DMS53 (cell line): ENCODE measurements at regions not wholly inside any gene's neighbourhood (a gene's known extent, or its start where the extent isn't known, plus 50 kb on each side); places are given as distances from the start of the nearest gene placed in this dataset.
A peak's percentile ranks its signal among the peaks of the same experiment; 100 is the strongest.

Experiments used
- DNase-seq: peaks from one replicate; lab custom pipeline; 2025; lab: John Stamatoyannopoulos, UW

DNA sequence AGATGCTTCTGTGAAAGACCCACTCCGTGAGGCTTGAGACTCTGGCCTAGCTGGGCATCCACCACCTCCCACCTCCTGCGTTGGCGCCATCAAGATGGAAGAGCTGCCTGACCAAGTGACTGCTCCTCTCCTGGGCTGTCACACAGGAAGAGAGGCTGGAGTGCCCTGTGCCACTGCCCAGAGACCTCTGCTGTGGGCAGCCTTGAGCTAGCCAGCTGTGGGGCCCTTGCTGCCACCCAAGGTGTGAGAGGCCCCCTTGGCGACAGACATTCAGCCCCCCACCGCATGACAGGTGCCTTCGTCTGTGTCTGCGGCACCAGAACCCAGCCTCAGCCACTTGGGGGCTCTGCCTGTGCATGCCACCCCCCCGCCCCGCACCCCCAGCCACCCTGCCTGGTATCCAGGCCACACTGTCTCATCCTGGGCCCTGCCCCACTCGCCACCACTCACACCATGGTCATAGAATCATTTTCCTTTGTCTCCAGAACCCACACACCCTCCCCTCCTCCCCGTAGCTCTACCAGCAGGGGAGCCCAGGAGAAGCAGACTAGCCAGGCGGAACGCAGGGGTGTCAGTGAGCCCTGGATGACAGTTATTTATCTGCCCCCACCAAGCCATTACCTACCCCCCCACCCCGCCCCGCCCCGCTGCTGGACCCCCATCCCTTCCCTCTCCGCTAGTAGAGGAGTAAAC lies 120.9 kb upstream of the LHX1 start:
- DNase-seq, result no peak

DNA sequence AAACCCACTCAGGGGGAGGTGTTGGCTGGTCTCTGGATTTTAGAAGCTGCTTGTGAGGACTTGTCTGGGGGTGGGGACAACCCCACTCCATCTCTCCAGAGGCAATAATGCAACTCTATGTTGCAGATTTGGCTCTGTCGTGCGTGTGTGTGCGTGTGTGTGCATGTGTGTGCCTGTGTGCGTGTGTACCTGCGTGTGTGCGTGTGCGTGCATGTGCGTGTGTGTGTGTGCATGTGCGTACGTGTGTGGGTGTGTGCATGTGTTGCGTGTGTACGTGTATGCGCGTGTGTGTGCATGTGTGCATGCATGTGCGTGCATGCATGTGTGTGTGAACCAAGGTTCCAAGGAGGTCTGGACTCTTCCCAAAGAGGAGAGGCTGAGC lies 120.4 kb upstream of the LHX1 start:
- no peak for DNase-seq

- no peak for DNase-seq
These were observed 119.7 kb upstream of the LHX1 start for GRCh38 chr17:36817483-36818048.

GRCh38 chr17:36818134-36818825 lies 119.0 kb upstream of the LHX1 start:
- peak; percentile 14 for DNase-seq

DNA sequence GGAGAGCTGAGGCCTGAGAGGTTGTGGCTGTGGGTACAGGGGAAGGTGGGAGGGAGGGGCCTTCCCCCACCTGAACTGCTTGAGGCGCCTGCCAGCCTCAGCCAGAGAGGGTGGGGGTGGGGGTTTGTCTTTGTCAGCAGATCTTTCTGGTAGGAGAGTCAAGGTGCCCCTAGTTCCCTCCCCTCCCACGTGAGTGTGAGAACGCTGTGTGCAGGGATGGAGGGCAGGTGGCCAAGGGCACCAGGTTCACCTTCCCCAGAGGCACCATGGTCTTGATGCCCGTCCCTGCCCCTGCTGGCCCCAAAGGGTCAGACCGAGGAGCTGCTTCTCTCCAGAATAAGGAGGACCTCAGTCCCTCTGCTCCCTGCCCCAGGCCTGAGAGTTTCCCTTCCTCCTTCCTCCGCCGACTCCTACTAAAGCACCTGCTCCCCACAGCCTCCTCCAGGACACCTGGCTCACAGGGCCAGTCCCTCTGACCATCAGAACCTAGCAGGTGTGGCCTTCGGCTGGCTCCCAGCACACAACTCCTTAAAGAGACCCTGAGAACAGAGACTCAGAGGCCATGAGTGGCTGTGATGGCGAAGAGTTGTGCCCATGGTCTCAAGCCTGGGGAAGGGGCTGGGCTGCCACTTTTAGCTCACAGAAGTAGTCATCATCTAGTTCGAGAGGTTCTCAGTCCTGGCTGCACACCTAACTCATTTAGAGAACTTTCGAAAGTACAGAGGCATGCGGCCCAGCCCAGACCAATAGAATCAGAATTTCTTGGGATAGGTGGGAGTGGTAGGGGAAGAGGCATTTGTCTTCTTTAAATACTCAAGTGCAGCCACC lies 113.2 kb upstream of the LHX1 start:
- no peak for DNase-seq

DNA sequence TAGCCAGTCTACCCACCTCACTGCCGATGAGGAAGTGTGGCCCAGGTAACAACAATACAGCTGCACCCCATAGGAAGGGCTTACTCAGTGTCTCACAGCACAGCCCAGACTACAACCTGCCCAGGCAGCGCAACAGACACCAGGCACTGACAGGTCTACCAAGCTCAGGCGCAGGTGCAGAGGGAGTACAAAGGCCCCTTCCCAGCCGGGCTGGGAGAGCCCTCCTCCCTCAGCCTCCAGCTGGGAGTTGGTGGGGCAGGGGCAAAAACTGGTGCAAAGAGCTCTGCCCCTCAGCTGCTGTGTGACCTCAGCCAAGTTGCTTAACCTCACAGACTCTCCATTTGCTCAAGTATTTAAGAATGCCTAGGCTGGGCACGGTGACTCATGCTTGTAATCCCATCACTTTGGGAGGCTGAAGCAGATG lies 112.6 kb upstream of the LHX1 start:
- peak; percentile 18 for DNase-seq

GRCh38 chr17:36825113-36825512 lies 112.2 kb upstream of the LHX1 start:
- no peak for DNase-seq

GRCh38 chr17:36825521-36825920 lies 111.8 kb upstream of the LHX1 start:
- DNase-seq, result no peak

- no peak for DNase-seq
These were observed 111.3 kb upstream of the LHX1 start for GRCh38 chr17:36825951-36826350.

DNA sequence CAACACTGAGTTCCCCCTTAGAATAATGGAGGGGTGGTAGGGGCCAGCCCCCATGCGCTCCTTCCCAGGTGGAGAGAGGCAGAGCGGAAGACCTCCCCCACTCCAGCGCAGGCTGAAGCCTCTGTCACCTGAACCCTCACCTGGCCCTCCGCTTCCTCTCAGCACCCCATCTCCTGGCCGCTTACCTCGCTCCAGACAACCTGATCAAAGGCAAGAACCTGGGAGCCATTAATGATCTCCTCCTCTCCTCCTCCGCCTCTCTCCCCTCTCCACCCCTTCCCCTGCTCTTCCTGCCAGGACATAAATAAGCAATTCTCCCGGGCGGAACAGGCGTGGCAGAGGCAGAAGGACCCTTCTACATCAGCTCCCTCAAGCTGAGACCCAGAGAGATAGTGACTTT lies 110.2 kb upstream of the LHX1 start:
- no peak for DNase-seq

DNA sequence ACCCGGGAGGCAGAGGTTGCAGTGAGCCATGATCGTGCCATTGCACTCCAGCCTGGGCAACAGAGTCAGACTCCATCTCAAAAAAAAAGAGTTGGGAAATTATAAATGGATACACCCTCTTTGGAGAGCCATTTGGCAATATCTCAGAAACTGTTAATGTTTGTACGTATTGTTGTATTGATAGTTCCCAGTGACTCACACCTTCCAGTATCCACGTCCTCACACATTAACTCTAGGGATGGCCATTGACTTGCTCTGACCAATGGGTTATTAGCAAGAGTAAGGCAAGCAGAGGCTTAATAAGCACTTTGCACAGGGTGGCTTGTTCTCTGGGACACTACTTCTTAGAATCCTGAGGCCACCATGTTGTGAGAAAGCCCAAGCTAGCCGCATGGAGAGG lies 107.6 kb upstream of the LHX1 start:
- DNase-seq, result no peak

DNA sequence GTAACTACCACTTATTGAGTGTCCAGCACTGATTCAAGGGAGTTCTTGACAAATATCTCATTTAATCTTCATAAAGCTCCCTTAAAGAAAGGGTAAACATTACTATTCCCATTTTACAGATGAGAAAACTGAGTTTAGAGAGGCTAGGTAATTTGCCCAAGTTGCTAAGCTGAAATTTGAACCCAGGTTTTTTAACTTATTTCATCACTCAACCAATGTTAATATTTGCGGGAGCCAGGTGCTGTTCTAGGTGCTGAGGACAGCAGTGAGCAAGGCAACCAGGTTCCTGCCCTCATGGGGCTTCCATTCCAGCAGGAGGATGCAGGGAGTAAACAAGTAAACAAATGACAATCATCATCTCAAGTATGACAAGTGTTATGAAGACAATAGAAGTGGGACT lies 104.0 kb upstream of the LHX1 start:
- DNase-seq, result no peak

DNA sequence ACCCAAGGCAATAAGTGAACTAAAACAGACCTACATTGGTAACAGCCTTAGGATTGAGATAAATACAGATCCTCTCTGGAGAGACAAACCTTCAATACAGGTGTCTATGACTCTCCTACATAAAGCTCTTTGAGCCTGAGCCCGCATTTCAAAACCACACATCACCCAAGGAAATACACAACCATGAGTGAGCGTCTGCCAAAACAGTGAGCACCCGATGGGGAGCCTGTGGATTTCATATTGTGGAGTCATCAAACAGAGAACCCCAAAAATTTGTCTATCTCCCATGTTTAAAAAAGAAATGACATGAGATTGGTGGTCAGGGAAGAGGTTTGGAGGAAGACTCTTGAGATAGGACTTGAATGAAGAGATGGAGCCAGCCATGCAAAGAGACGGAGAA lies 102.2 kb upstream of the LHX1 start:
- no peak for DNase-seq

GRCh38 chr17:36837195-36837938 lies 99.9 kb upstream of the LHX1 start:
- no peak for DNase-seq

- DNase-seq, result no peak
These were observed 99.4 kb upstream of the LHX1 start for GRCh38 chr17:36837939-36838272.

GRCh38 chr17:36839256-36839655 lies 98.0 kb upstream of the LHX1 start:
- no peak for DNase-seq

DNA sequence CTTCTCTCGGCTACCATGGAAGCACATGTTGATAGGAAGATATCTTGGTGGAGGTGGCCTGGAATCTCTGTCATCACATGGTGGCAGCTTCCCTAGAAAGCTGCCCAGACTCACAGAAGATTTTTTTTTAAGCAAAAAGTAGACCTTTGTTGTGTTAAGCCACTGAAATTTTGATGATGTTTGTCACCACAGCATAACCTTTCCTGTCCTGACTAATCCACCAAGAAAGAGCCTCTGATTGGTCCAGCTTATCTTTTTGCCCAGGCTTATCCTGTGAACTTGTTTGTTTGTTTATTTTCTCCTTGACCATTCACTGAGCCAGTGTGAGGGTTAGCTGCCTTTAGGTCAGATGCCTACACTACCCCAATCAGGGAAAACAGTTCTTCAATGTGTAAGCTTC lies 96.5 kb upstream of the LHX1 start:
- no peak for DNase-seq

DNA sequence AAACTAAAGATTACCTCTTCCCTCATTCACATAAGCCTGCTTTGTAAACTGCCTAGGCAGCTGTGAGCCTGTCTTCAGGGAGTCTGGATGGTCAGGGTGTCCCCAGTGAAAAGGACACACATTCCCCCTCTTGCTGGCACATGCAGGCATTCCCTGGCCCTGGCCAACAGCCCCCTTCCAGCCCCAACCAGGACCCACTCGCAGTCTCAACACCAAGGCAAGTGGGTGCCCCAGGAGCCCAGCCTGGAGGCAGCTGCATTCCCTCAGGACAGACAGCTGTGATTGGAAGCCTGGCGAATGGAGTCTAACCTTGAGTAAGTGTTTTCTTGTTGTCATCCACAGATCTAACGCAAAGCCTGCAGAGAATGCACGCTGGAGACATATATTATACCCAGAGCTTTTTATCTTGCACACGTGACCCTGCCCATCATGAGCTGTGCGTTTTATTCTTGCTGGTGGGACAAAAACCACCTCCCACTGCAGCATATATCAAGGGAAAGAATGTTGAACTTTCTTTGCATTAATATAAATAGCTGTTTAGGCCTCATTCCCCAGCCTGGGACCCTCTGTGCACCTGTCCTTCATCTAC lies 95.0 kb upstream of the LHX1 start:
- no peak for DNase-seq

- DNase-seq, result no peak
These were observed 94.2 kb upstream of the LHX1 start for GRCh38 chr17:36842963-36843558.

- no peak for DNase-seq
These were observed 93.3 kb upstream of the LHX1 start for GRCh38 chr17:36844013-36844412.

DNA sequence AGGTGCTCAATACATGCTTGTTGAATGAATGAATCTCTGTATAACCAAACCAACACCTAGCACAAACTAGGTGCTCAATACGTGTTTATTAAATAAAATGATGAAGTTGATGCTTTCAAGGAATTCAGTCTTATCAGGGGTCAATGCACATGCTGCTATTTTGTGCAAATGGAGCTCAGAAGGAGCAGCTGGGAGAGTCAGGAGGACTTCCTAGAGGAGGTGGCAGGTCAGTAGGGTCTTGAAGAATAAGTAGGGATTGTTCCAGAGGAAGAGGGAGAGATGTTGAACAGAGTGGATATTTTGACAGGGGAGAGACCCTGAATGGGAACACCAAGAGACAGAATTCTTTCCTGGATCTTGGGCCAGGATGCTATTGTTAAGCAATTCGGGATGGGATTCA lies 92.7 kb upstream of the LHX1 start:
- DNase-seq, result no peak
